Thyroid gland (tissue), 4 donors: ENCODE measurements at regions not wholly inside any gene's neighbourhood (a gene's known extent, or its start where the extent isn't known, plus 50 kb on each side); places are given as distances from the start of the nearest gene placed in this dataset.

Experiments used
- DNase-seq, 2 donors: peaks; one replicate each; pipeline ENCODE4 v3.0.0-alpha.2; 2019
- H3K27ac ChIP-seq, 3 donors: fragments of 200-600 bp; sonication (generic); 1 replicate in 2 of 3; 2 replicates in 1 of 3; pipeline ENCODE4 v1.5.1; 2016 to 2019; ENCODE audit warnings: mild to moderate bottlenecking in 1 of 3, moderate library complexity in 1 of 3
- H3K27me3 ChIP-seq: fragments of 200-600 bp; sonication (generic); one replicate; pipeline ENCODE4 v1.5.1; 2019
- H3K36me3 ChIP-seq, 2 donors: fragments of 200-600 bp; sonication (generic); one replicate each; pipeline ENCODE4 v1.5.1; 2016 to 2019
- H3K4me1 ChIP-seq, 2 donors: fragments of 200-600 bp; sonication (generic); one replicate each; pipeline ENCODE4 v1.5.1; 2017 to 2019
- H3K4me3 ChIP-seq, 3 donors: fragments of 200-600 bp; sonication (generic); replicated peaks in 1 of 3; 1 replicate in 2 of 3; 2 replicates in 1 of 3; pipeline ENCODE4 v1.5.1; 2016; ENCODE audit warnings: mild to moderate bottlenecking in 1 of 3
- H3K9me3 ChIP-seq: fragments of 200-600 bp; sonication (generic); one replicate; pipeline ENCODE4 v1.5.1; 2017
- CTCF ChIP-seq, 6 experiments: fragments of 200-600 bp in 3 of 6; fragments of 450-650 bp in 3 of 6; sonication (generic) in 3 of 6; IDR thresholded peaks; one replicate each; pipeline ENCODE4 v1.5.1; 2016 to 2019; ENCODE audit warnings: antibody characterized with exemption in 6 of 6, mild to moderate bottlenecking in 2 of 6, inconsistent platforms in 1 of 6, moderate library complexity in 1 of 6
- POLR2A ChIP-seq, 2 donors: fragments of 450-650 bp; IDR thresholded peaks; one replicate each; pipeline ENCODE4 v1.6.1; 2017; ENCODE audit warnings: antibody characterized with exemption in 2 of 2, mild to moderate bottlenecking in 2 of 2, moderate library complexity in 1 of 2
- WGBS, 2 donors: methylation state at CpG; one replicate each; pipeline ENCODE4 v1.1.5; 2017; 5-methylcytosine and 5-hydroxymethylcytosine counted together
- intact Hi-C: fragments of 100-400 bp; cut with DNase I; formaldehyde crosslinking; loops from one replicate; pipeline ENCODE4 v1.15.1; 2023

GRCh38 chr1:5720484-5720883, 271.7 kb downstream of the NPHP4 start:
- H3K27me3 ChIP-seq: no peaks in the 10 kb centered on the region
- H3K4me3 ChIP-seq: no peak overlapping the region
- WGBS, 2 donors: 65 to 66% methylated on average over 8 of the region's 8 CpGs
- H3K9me3 ChIP-seq: no peaks in the 10 kb centered on the region
- intact Hi-C loops: no loop called here
- TF ChIP-seq POLR2A (IDR thresholded peaks at IDR 0.05): no peak
- no peak for TF ChIP-seq CTCF (IDR thresholded peaks at IDR 0.05)
- no peaks in the 10 kb centered on the region for H3K36me3 ChIP-seq
- H3K4me1 ChIP-seq: no peaks in the 10 kb centered on the region
- no peak for DNase-seq
- H3K27ac ChIP-seq: no peak overlapping the region

GRCh38 chr1:5720045-5720444, 272.2 kb downstream of the NPHP4 start:
- intact Hi-C loops: no loop called here

GRCh38 chr1:5718831-5719632, 273.2 kb downstream of the NPHP4 start:
- Histone ChIP-seq H3K4me1 (no peaks in the 10 kb centered on the region), H3K27ac (no peak overlapping the region), H3K4me3 (no peak overlapping the region), H3K27me3 (no peaks in the 10 kb centered on the region), H3K36me3 (no peaks in the 10 kb centered on the region), H3K9me3 (no peaks in the 10 kb centered on the region)
- TF ChIP-seq CTCF (IDR thresholded peaks at IDR 0.05): no peak
- no peak for TF ChIP-seq POLR2A (IDR thresholded peaks at IDR 0.05)
- intact Hi-C loops: no loop called here
- WGBS, 2 donors: 75 to 79% methylated on average over 34 of the region's 34 CpGs
- no peak for DNase-seq

More at GRCh38 chr1:5720045-5720444, 272.2 kb downstream of the NPHP4 start:
- Histone ChIP-seq H3K27ac (no peak overlapping the region), H3K4me3 (no peak overlapping the region), H3K9me3 (no peaks in the 10 kb centered on the region), H3K36me3 (no peaks in the 10 kb centered on the region), H3K4me1 (no peaks in the 10 kb centered on the region), H3K27me3 (no peaks in the 10 kb centered on the region)
- DNase-seq: no peak
- 62 to 83% methylated on average over 4 to 7 of the region's 8 CpGs for WGBS, 2 donors
- TF ChIP-seq POLR2A (IDR thresholded peaks at IDR 0.05) (no peak), CTCF (IDR thresholded peaks at IDR 0.05) (no peak)

GRCh38 chr1:5717031-5717682, 275.1 kb downstream of the NPHP4 start:
- DNase-seq: no peak
- Histone ChIP-seq H3K4me3 (no peak overlapping the region), H3K27me3 (no peaks in the 10 kb centered on the region), H3K9me3 (no peaks in the 10 kb centered on the region), H3K27ac (no peak overlapping the region), H3K4me1 (no peaks in the 10 kb centered on the region), H3K36me3 (no peaks in the 10 kb centered on the region)
- intact Hi-C loops: no loop called here
- no peak for TF ChIP-seq CTCF (IDR thresholded peaks at IDR 0.05)
- TF ChIP-seq POLR2A (IDR thresholded peaks at IDR 0.05): no peak
- WGBS, 2 donors: 29 to 94% methylated on average over 3 to 9 of the region's 11 CpGs

GRCh38 chr1:5716126-5716525, 276.1 kb downstream of the NPHP4 start:
- WGBS, 2 donors: 88 to 94% methylated on average over 5 to 6 of the region's 6 CpGs
- DNase-seq: no peak
- Histone ChIP-seq H3K4me1 (no peaks in the 10 kb centered on the region), H3K27ac (no peak overlapping the region), H3K27me3 (no peaks in the 10 kb centered on the region), H3K36me3 (no peaks in the 10 kb centered on the region), H3K9me3 (no peaks in the 10 kb centered on the region), H3K4me3 (no peak overlapping the region)
- no peak for TF ChIP-seq CTCF (IDR thresholded peaks at IDR 0.05)
- TF ChIP-seq POLR2A (IDR thresholded peaks at IDR 0.05): no peak
- intact Hi-C loops: no loop called here
